GM12878 (cell line): ENCODE measurements at regions not wholly inside any gene's neighbourhood (a gene's known extent, or its start where the extent isn't known, plus 50 kb on each side); places are given as distances from the start of the nearest gene placed in this dataset.

Experiments
- CHD2 ChIP-seq: IDR thresholded peaks from 2 replicates; pipeline ENCODE4 v1.6.1; 2011; ENCODE audit warnings: low read depth, low read length, improper control_type of control experiment, borderline replicate concordance
- CTCF ChIP-seq, 3 experiments: IDR thresholded peaks in 2 of 3; conservative IDR thresholded peaks in 1 of 3; 2 replicates each; pipeline ENCODE4 v1.5.1; 2011; ENCODE audit warnings: low read depth in 3 of 3, low read length in 3 of 3, mild to moderate bottlenecking in 3 of 3, control low read depth in 2 of 3, moderate library complexity in 2 of 3, inconsistent platforms in 1 of 3, mixed read lengths in 1 of 3; ENCODE audit not compliant: control insufficient read depth in 2 of 3, insufficient read depth in 1 of 3; ENCODE audit errors: extremely low read depth in 1 of 3
- HDAC2 ChIP-seq: fragments of 200-600 bp; sonication (generic); IDR thresholded peaks from 2 replicates; pipeline ENCODE4 v1.6.1; 2017
- HSF1 ChIP-seq: fragments of 150-350 bp; IDR thresholded peaks from 2 replicates; pipeline ENCODE4 v1.6.1; 2014; ENCODE audit warnings: mild to moderate bottlenecking, low read depth, low read length
- MYB ChIP-seq: fragments of 150-350 bp; IDR thresholded peaks from 2 replicates; pipeline ENCODE4 v1.6.1; 2014; ENCODE audit warnings: mild to moderate bottlenecking, low read depth, low read length, borderline replicate concordance
- PRDM15 ChIP-seq: fragments of 450-650 bp; formaldehyde crosslinking; IDR thresholded peaks from 2 replicates; pipeline ENCODE4 v1.4.0; 2020; ENCODE audit warnings: mild to moderate bottlenecking, moderate library complexity
- RUNX3 ChIP-seq: IDR thresholded peaks from 2 replicates; pipeline ENCODE4 v1.6.1; 2012; ENCODE audit warnings: low read length, inconsistent platforms
- ZNF687 ChIP-seq: fragments of 450-650 bp; IDR thresholded peaks from 2 replicates; pipeline ENCODE4 v1.6.1; 2017; ENCODE audit warnings: mild to moderate bottlenecking, moderate library complexity

- TF ChIP-seq CTCF (IDR thresholded peaks at IDR 0.05 in 2 of 3, conservative IDR thresholded peaks at IDR 0.05 in 1 of 3; ENCODE audit: control insufficient read depth in 2 of 3, extremely low read depth in 1 of 3, insufficient read depth in 1 of 3, low read depth in 3 of 3, low read length in 3 of 3), result no peak
- TF ChIP-seq HSF1, result no peak
- TF ChIP-seq RUNX3, result no peak
- TF ChIP-seq ZNF687, result no peak
- TF ChIP-seq MYB, result no peak
- no peak for TF ChIP-seq CHD2
- no peak for TF ChIP-seq PRDM15 (CRISPR knock-in tag)
- no peak for TF ChIP-seq HDAC2
- TF ChIP-seq, all 136 proteins: peak for 0
Measured at GRCh38 chrX:46208225-46208854, 336.9 kb downstream of the ZNF674 start (continued).
